NCI-H146 (cell line): ENCODE measurements at regions not wholly inside any gene's neighbourhood (a gene's known extent, or its start where the extent isn't known, plus 50 kb on each side); places are given as distances from the start of the nearest gene placed in this dataset.

Experiments used
- DNase-seq: peaks from one replicate; lab custom pipeline; 2025; lab: John Stamatoyannopoulos, UW

DNA sequence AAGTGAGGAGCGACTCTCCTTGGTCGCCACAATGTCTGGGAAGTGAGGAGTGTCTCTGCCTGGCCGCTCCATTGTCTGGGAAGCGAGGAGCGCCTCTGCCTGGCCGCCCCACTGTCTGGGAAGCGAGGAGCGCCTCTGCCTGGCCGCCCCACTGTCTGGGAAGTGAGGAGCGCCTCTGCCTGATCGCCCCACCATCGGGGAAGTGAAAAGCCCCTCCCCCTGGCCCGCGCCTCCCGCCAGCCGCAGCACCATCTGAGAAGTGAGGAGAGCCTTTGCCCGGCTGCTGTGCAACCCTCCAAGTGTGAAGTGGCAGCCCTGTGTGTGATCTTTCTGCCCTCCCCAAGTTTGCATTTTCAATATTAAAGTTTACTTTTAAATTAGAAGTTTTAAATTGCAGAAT is 95.0 kb upstream of the PPP2R5A start:
- no peak for DNase-seq

DNA sequence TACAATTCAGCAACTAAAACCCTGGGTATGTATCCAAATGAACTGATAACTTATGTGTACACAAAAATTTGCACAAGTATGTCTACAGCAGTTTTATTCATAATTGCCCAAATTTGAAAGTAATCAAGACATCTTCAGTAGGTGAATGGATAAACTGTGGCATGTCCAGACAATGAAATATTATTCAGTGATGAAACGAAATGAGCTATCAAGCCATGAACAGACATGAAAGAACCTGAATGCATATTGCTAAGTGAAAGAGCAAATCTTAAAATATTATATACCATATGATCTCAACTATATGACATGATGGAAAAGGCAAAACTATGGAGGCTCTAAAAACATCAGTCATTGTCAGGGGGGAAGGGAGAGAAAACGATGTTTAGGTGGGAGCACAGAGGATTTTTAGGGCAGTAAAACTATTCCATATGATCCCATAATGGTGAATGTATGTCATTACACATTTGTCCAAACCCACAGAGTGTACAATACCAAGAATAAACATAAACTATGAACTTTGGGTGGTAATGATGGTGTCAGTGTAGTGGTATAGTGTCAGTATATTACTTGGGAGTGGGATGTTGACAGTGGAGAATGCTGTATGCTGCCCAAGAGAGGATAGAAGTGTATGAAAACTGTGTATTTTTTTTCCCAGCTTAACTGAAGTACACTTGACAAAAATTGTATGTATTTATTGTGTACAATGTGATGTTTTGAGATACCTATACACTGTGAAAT is 92.8 kb upstream of the PPP2R5A start:
- no peak for DNase-seq

DNA sequence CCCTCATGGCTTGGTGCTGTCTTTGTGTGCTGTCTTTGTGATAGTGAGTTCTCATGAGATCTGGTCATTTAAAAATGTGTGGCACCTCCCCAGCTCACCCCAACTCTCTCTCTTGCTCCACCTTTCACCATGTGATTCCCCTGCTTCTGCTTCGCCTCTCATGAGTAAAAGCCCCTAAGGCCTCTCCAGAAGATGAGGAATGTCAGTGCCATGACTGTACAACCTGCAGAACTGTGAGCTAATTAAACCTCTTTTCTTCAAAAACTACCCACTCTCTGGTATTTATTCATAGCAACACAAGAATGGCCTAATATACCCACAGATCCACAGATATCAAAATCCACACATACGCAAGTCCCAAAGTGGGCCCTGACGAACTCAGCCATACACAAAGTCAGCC is 88.9 kb upstream of the PPP2R5A start:
- no peak for DNase-seq

DNA sequence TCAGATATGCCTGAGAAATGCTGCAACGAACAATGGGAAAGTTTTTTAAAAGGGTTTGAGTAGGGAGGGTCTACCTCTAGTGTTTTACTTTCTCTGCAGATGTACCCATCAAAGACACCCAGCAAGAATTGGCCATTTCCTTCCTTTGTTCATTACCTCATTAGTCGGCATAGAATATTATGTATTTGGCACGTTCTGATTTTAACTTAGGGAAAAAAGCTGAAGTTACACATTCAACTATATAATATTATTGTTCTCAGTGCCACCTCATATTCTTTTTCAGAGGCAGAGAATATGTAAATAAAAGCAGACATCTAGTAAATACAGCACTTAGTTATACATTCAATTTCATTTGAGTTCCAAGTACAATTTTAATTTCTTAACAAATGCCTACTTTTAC is 83.7 kb upstream of the PPP2R5A start:
- no peak for DNase-seq

DNA sequence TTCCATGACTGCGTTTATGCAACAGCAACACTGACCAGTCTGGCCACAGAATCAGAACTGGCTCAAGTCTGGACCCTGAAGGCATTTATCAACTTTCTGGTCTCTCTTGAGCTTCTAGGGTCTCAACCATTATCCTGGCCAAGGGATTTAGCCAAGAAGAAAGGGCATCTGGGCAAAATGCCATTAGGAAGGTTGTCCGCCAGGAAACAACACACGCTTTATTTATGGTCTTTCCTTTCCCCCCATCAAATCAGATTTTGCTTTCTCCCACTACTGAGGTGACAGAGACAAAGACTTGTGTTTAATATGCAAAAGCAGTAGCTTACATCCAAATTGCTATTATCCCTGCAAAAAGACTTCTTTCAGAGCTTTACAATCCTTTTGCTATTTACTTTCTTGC is 81.6 kb upstream of the PPP2R5A start:
- DNase-seq, result no peak

DNA sequence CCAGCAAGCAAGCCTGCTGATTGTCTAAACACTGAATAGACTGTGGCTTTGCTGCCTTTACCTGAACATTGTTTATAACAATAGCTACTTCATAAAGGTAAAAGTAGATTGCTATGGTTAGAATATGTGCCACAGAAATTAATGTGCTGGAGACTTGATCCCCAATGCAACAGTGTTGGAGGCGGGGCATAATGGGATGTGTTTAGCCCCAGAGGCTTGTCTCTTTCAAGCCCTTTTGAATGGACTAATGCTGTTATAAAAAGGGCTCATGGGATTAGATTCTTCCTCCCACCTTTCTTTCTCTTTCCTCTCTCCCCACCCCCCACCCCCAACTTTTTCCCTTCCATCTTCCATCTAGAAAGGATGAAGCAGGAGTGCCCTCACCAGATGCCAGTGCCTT is 80.2 kb upstream of the PPP2R5A start:
- no peak for DNase-seq

DNA sequence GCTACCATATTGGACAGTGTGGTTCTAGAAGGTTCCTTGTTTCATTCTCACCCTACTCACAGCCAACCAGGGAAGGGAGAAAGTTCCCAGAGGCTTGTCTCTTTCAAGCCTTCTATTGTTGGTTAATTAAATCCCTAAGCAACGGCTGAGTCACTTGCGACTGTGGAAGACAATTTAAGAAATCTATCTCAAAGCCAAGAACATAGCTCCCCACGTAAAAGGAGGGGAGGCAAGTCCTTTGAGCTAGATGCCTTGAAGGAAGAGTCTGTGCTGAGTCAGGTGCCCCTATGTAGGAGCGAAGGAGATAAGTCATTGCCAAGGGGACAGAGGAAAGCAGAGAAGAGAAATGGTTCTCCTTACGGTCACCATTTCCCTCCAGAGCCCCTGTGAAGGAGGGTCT is 79.4 kb upstream of the PPP2R5A start:
- DNase-seq, result no peak

DNA sequence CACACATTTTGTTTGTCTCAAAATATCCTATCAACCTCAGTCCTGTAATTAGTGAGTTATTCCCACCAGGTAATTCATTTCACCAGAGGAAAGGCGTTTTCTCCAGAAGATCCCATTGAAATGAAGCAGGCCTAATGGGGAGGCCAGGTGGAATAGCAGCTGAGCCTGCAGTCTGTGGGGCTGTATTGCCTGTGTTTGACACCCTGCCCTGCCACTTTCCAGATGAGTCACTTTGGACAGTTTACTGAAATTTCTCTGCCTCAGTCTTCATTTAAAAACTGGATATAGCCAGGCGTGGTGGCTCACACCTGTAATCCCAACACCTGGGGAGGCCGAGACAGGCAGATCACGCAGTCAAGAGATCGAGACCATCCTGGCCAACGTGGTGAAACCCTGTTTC is 78.1 kb upstream of the PPP2R5A start:
- DNase-seq, result no peak

DNA sequence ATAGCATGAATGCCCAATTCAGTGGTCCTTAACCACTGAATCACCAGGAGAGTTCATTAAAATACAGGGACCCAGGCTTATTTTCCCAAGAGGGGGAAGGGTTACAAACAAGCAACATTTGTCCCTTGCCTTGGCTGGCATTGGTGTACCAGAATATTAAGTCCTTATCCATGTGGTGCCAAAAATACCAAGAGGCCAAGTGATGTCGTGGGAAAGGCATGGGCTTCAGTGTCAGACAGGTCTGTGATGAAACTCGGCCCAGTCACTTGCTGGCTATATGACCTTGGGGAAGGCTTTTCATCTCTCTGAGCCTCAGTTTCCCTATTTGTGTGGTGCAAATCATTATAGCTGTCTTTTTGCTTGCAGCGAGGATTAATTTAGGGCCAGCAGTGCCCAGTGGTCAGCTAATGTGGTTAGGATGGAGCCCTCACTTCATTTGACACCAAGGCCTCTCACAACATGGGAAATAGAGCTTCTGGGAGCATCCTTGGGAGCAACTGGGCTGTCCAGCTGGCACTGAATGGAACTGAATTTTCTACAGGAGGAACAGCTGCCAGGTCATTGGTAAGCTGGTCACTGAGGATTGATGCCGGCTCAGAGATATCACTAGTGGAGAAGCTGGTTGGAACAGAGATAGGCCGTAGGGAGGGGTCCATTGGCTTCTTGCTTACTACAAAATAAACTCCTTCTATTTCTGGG is 77.2 kb upstream of the PPP2R5A start:
- no peak for DNase-seq

DNA sequence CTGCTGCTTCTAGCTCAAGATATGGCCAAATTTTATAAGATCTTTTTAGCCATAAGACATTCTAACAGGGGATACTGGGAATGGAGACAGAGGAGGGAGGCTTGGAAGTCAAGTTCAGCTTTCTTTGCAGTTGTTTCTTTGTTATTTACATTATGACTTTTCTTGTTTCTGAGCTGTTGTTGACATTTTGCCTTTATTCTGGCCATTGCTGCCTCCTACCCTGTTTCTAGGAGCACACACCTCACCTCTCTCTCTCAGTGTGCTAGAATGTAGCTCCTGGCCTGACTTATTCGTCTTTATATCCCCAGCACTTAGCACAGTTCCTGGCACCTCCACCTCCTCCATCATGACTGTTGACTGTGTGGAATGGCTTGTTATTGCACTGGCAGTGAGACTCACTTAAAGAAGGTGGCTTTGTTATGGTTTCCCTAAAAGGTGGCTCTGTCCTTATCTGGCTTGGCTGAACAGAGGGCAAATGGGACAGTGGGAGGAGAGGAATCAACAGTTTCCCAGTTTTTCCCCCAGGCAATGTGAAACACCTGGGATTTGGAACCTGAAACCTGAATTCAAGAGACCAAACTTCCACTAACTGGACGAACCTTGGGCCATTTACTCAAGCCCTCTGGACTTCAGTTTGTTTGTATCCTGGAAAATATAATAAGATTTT is 76.1 kb upstream of the PPP2R5A start:
- no peak for DNase-seq

DNA sequence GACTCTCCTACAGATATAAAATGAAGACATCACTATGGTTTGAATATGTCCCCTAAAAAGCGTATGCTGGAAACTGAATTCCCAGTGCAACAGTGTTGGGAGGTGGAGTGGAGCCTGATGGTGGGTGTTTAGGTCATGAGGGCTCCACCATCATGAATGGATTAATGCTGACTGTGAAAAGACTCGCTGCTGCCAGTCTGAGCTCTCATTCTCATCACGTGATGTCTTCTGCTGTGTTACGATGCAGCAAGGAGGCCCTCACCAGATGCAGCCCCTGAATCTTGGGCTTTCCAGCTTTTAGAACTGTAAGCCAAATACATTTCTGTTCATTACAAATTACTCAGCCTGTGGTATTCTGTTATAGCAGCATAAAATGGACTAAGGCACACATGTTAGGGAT is 73.8 kb upstream of the PPP2R5A start:
- no peak for DNase-seq

DNA sequence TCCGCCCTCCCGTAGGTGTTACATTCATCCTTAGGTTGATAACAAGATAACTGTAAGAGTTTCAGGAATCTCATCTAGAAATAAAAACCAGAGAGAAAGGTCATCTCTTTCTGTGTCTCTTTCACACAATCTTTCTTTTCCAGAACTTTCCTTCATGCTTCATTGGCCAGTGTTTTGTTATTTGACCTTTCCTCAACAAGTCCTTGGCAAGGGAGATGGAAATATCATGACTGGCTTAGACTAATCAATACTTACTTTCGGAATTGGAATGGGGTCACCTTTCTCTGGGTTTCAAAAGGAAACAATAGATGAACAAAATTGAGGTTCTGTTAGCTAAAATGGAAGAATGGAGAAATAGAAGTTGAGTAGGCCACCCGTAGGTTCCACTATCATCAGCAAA is 72.9 kb upstream of the PPP2R5A start:
- DNase-seq, result no peak

DNA sequence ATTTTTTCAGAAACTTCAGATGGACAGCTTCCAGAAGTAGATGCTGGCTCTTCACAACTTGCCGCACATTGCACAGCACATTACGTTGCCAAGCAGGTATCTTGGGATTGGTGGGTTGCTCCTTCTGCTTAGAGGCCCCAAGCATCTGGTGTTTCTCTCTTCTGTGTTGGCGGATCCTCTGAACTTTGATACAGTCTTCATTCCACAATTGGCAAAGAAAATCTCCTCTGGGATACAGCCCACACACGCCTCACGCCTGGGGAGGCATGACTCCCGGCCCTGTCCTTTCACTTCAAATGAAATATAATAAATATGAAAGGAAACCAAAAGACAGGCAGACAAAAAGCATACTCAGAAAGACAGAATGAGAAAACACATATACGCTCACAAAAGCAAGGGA is 72.3 kb upstream of the PPP2R5A start:
- no peak for DNase-seq

DNA sequence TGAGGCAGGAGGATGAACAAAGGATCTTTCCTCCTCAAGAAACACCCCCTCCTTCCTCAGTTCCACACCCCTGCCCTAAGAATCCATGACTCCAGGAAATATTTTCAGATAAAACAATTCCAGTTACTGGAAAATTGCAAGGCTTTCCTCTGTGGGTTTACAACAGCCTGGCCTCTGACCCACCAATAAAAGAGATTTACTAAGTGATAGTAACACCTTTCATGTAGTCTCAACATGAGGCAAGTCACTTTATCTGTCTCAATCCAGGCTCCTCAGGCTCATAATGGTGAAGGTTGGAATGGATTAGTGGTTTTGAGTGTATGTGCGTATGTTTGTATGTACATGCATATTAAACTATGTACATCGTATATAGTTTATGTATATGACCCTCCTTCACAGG is 71.4 kb upstream of the PPP2R5A start:
- DNase-seq, result no peak

DNA sequence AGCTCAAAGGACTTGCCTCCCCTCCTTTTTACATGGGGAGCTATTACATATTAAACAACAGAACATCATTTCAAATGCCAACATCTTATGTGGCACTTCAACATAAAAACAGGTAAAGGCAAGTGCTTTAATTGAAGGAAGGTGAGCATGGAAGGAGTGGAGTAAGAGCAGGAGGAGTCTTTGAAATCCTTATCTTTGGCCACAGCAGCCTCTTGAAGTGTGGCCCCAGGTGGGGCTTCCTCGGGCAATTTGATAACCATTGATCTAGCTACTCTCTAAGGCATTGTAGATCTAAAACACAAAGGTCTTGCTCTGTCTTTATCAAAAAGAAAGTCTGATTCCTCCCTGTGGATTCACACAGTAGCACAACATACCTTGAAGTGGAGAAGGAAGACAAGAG is 70.9 kb upstream of the PPP2R5A start:
- no peak for DNase-seq

DNA sequence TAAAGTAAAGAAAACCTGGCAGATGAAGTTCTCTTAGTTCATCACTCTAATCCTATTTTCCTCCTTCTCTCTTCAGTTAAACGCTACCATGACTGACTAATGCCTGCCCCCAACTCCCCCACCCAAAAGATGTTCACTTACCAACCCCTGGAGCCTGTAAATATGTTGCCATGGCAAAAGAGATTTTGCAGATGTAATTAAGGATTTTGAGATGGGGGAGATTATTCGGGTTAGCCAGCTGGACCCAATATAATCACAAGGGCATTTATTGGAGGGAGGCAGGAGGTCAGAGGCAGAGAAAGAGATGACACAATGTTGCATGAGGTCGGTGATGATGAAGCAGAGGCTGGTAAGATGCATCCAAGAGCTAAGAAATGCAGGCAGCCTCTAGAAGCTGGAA is 69.3 kb upstream of the PPP2R5A start:
- DNase-seq, result no peak

DNA sequence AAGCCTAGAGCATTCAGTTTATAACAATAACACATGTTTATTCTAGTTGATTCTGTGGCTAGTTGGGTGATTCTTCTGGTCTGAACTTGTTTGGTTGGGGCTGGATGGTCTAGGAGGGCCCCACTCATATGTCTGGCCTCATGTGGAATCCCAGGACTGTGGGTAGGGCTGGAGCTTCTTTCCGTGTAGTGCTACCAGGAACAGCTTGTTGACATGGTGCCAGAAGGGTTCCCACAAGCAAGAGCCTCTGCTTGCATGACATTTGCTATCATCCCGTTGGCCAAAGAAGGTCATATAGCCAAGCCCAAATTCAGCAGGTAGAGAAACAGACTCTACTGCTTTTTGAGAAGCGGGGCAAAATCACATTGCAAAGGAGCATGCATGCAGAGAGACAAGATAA is 67.6 kb upstream of the PPP2R5A start:
- DNase-seq, result no peak

DNA sequence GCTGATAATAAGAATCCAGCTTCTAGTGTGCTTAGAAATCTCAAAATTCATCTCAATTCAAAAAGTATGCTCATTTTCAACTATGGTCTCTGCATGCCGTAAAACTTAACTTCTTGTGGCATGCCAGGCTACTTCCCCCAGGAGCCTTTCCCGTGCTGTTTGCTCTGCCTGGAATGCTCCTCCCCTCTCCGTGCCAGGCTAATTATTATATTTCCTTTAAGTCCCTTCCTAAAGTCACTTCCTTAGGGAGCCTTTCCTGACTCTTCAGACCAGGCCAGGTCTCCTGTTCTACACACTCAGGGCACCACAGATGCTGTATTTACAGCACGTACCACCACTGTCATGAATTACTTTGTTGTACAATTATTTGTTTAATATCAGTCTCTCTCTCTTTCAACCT is 67.1 kb upstream of the PPP2R5A start:
- DNase-seq, result no peak

DNA sequence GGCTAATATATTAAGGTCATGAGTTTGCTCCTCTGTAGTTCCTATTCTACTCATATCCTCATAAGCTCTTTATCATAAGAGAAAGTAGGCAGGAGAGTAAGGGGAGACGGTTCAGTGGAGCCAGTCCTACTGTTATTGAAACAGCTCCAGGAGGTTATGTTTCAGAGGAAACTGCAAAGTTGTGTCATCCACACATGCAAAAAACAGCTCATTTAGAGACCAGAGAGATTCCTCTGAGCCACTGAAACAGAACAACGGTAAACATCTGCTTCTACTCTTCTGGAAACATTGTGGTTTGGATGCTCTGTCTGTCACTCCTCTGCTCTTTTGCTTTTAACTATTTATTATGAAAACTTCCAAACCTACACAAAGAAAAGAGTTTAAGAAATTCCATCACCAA is 66.3 kb upstream of the PPP2R5A start:
- DNase-seq, result no peak

DNA sequence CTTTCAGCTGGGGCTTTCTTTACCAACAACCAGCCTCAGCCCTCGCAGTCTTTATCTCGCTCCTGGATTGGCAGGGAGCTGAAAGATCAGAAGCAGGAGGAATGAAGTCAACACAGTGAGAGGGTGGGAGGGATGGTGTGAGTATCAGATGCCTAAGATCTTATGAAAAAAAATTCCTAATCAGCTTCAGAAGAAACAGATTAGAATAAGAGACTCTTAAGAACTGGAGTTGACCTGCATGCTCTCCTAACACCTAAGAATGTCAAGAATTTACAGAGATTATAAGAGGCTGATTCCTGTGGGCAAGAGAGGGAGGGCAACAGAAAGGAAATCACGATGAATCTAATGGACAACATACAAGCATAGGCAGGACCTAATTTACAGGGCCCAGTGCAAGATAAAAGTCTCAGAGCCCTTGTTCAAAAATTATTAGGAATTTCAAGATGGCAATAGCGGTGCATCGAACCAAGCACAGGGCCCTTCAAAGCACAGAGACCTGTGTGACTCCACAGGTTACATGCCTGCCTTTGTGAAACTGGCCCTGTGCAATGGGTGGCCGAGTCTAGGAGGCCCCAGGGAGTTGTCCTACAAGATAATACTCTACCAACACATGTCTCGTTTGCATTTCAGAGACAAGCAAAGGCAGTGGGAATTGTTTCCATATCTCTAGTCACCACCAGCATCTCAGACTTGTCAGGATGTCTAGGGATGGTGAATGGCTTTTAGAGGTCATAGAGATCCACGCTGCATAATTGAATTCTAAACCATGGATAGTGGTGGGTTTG is 65.3 kb upstream of the PPP2R5A start:
- DNase-seq, result no peak

DNA sequence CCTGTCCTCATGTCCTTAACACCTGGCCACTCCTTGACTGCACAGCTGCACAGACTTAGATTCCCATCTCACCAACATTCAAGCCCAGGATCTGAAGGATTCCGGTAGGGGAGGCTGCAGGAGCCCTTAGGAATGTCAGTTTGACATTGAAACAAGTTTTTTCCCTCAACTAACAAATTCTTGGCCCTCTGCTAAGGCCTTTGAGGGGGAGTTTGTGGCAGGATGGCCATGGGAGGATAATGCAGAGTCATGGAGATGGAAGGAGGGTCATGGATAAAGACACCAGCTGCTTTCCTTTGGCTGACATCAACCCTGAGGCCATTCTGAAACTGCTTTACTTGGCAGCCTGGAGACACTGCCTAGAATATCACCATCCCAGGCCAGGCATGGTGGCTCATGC is 63.4 kb upstream of the PPP2R5A start:
- DNase-seq, result no peak

DNA sequence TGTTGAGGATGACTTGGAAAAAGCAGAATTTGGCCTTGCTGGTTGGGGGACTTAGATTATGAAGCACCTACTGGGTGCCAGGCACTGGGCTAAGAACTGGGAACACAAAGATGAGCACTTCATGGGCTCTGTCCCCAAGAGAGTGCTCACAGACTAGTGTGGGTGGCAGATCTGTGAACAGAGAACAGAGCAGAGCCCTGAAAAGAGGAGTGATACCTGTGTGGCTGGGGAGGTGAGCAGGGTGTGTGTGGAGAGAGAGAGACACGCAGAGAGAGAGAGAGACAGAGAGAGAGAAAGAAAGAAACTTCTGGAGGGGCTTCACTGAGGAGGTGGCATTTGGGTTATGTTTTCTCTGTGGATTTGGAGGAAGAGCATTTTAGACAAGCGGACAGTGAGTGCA is 61.1 kb upstream of the PPP2R5A start:
- no peak for DNase-seq

DNA sequence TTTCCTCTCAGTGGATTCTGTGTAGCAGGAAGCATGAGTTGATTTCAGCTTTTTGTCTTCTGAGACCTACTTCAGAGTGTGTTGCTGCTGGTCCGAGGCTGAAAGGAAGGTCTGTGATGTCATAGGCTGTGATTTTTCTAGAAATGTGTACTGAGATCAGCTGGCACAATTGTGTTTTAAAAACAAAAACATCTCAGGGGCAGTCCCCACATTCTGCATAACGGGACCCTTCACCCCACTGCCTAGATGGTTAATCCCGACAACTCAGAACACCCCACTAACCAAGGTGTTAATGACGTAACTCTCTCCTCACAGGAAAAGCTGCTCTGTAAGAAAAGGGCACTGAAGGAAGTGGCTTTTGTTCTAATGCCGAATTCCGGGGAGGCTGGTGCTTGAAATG is 59.8 kb upstream of the PPP2R5A start:
- no peak for DNase-seq
